ENCODE measurements at regions not wholly inside any gene's neighbourhood (a gene's known extent, or its start where the extent isn't known, plus 50 kb on each side); places are given as distances from the start of the nearest gene placed in this dataset.
"Not testable (repeated sequence)": the region's sequence is repeated elsewhere in the genome, so short reads cannot be mapped to it uniquely, and the experiment has no call there.

GRCh38 chr5:66354422-66354821, 210.3 kb downstream of the SREK1 start:
- no peak for DNase-seq

- no peak for DNase-seq
Measured at GRCh38 chr5:66356011-66356565, 212.0 kb downstream of the SREK1 start.

GRCh38 chr5:66358741-66359140, 214.6 kb downstream of the SREK1 start:
- peak; percentile 23 for DNase-seq

GRCh38 chr5:66361070-66361469, 217.0 kb downstream of the SREK1 start:
- DNase-seq = no peak

GRCh38 chr5:66362046-66362445, 217.9 kb downstream of the SREK1 start:
- DNase-seq = no peak

- DNase-seq = no peak
Measured at GRCh38 chr5:66362687-66363086, 218.6 kb downstream of the SREK1 start.

- no peak for DNase-seq
Measured at GRCh38 chr5:66363097-66363496, 219.0 kb downstream of the SREK1 start.

GRCh38 chr5:66364186-66364585, 220.1 kb downstream of the SREK1 start:
- DNase-seq = no peak

- no peak for DNase-seq
Measured at GRCh38 chr5:66365981-66366380, 221.9 kb downstream of the SREK1 start.

GRCh38 chr5:66367814-66368541, 223.9 kb downstream of the SREK1 start:
- no peak for DNase-seq

GRCh38 chr5:66368811-66369210, 224.7 kb downstream of the SREK1 start:
- DNase-seq = no peak

GRCh38 chr5:66377747-66378146, 218.4 kb upstream of the MAST4 start:
- no peak for DNase-seq

- no peak for DNase-seq
Measured at GRCh38 chr5:66378407-66378806, 217.8 kb upstream of the MAST4 start.

GRCh38 chr5:66382152-66382551, 214.0 kb upstream of the MAST4 start:
- DNase-seq = no peak

- DNase-seq = not testable (repeated sequence)
Measured at GRCh38 chr5:66405145-66405544, 191.0 kb upstream of the MAST4 start.

GRCh38 chr5:66406761-66407336, 189.3 kb upstream of the MAST4 start:
- DNase-seq = peak; percentile 94

- DNase-seq = no peak
Measured at GRCh38 chr5:66407765-66408164, 188.4 kb upstream of the MAST4 start.

GRCh38 chr5:66408576-66408975, 187.6 kb upstream of the MAST4 start:
- no peak for DNase-seq

- DNase-seq = no peak
Measured at GRCh38 chr5:66410122-66410521, 186.1 kb upstream of the MAST4 start.

- no peak for DNase-seq
Measured at GRCh38 chr5:66411701-66412100, 184.5 kb upstream of the MAST4 start.

GRCh38 chr5:66413931-66414330, 182.3 kb upstream of the MAST4 start:
- no peak for DNase-seq

- no peak for DNase-seq
Measured at GRCh38 chr5:66415208-66415607, 181.0 kb upstream of the MAST4 start.

GRCh38 chr5:66416698-66417097, 179.5 kb upstream of the MAST4 start:
- no peak for DNase-seq

GRCh38 chr5:66417781-66418180, 178.4 kb upstream of the MAST4 start:
- no peak for DNase-seq

GRCh38 chr5:66423484-66423883, 172.7 kb upstream of the MAST4 start:
- DNase-seq = no peak
